Ascending aorta (tissue), 2 donors: ENCODE measurements at regions not wholly inside any gene's neighbourhood (a gene's known extent, or its start where the extent isn't known, plus 50 kb on each side); places are given as distances from the start of the nearest gene placed in this dataset.

Experiments
- DNase-seq, 2 donors: peaks; one replicate each; pipeline ENCODE4 v3.0.0-alpha.2; 2019; ENCODE audit warnings: low spot score in 2 of 2
- H3K27ac ChIP-seq, 2 donors: fragments of 200-600 bp; sonication (generic); one replicate each; pipeline ENCODE4 v1.5.1; 2016 to 2017; ENCODE audit warnings: mild to moderate bottlenecking in 1 of 2
- H3K27me3 ChIP-seq: fragments of 200-600 bp; sonication (generic); one replicate; pipeline ENCODE4 v1.5.1; 2017
- H3K36me3 ChIP-seq, 2 donors: fragments of 200-600 bp; sonication (generic); one replicate each; pipeline ENCODE4 v1.5.1; 2016
- H3K4me1 ChIP-seq, 2 donors: fragments of 200-600 bp; sonication (generic); one replicate each; pipeline ENCODE4 v1.5.1; 2016 to 2017; ENCODE audit warnings: mild to moderate bottlenecking in 1 of 2
- H3K4me3 ChIP-seq, 2 donors: fragments of 200-600 bp; sonication (generic); one replicate each; pipeline ENCODE4 v1.5.1; 2016 to 2017; ENCODE audit warnings: mild to moderate bottlenecking in 1 of 2
- H3K9me3 ChIP-seq, 2 donors: fragments of 200-600 bp; sonication (generic); one replicate each; pipeline ENCODE4 v1.5.1; 2016
- CTCF ChIP-seq, 3 experiments: fragments of 200-600 bp in 2 of 3; fragments of 450-650 bp in 1 of 3; sonication (generic) in 2 of 3; IDR thresholded peaks; one replicate each; pipeline ENCODE4 v1.5.1; 2016 to 2019; ENCODE audit warnings: antibody characterized with exemption in 3 of 3, mild to moderate bottlenecking in 1 of 3, moderate library complexity in 1 of 3
- intact Hi-C: fragments of 100-400 bp; cut with DNase I; formaldehyde crosslinking; loops from one replicate; pipeline ENCODE4 v1.15.1; 2023

- Histone ChIP-seq H3K27ac (no peak overlapping the region), H3K4me1 (no peaks in the 10 kb centered on the region), H3K27me3 (no peaks in the 10 kb centered on the region), H3K4me3 (no peak overlapping the region), H3K36me3 (no peaks in the 10 kb centered on the region), H3K9me3 (no peaks in the 10 kb centered on the region)
- intact Hi-C loops: no loop called here
- DNase-seq: no peak
- TF ChIP-seq CTCF (IDR thresholded peaks at IDR 0.05): no peak
Measured at GRCh38 chr12:73951956-73952703, 585.5 kb upstream of the ATXN7L3B start.

GRCh38 chr12:73964641-73965040 is 573.0 kb upstream of the ATXN7L3B start:
- Histone ChIP-seq H3K9me3 (no peaks in the 10 kb centered on the region), H3K27ac (no peak overlapping the region), H3K4me3 (no peak overlapping the region), H3K4me1 (no peaks in the 10 kb centered on the region), H3K27me3 (no peaks in the 10 kb centered on the region), H3K36me3 (no peaks in the 10 kb centered on the region)
- no peak for TF ChIP-seq CTCF (IDR thresholded peaks at IDR 0.05)
- no peak for DNase-seq
- intact Hi-C loops: no loop called here

- no peak for TF ChIP-seq CTCF (IDR thresholded peaks at IDR 0.05)
- no peaks in the 10 kb centered on the region for H3K9me3 ChIP-seq
- intact Hi-C loops: no loop called here
- no peak overlapping the region for H3K27ac ChIP-seq
- H3K4me1 ChIP-seq: no peaks in the 10 kb centered on the region
- no peak for DNase-seq
- no peak overlapping the region for H3K4me3 ChIP-seq
- H3K36me3 ChIP-seq: no peaks in the 10 kb centered on the region
- H3K27me3 ChIP-seq: no peaks in the 10 kb centered on the region
Measured at GRCh38 chr12:73973486-73973885, 564.1 kb upstream of the ATXN7L3B start.

- TF ChIP-seq CTCF (IDR thresholded peaks at IDR 0.05): no peak
- no peaks in the 10 kb centered on the region for H3K9me3 ChIP-seq
- no peaks in the 10 kb centered on the region for H3K27me3 ChIP-seq
- no peaks in the 10 kb centered on the region for H3K4me1 ChIP-seq
- no peak overlapping the region for H3K4me3 ChIP-seq
- no peak overlapping the region for H3K27ac ChIP-seq
- intact Hi-C loops: no loop called here
- no peaks in the 10 kb centered on the region for H3K36me3 ChIP-seq
- DNase-seq: no peak
Measured at GRCh38 chr12:73984552-73984951, 553.1 kb upstream of the ATXN7L3B start.

GRCh38 chr12:73991138-73991537 is 546.5 kb upstream of the ATXN7L3B start:
- H3K4me3 ChIP-seq: no peak overlapping the region
- TF ChIP-seq CTCF (IDR thresholded peaks at IDR 0.05): no peak
- no peaks in the 10 kb centered on the region for H3K4me1 ChIP-seq

GRCh38 chr12:73998894-73999293 is 538.7 kb upstream of the ATXN7L3B start:
- TF ChIP-seq CTCF (IDR thresholded peaks at IDR 0.05): no peak
- intact Hi-C loops: no loop called here
- Histone ChIP-seq H3K27ac (no peak overlapping the region), H3K4me1 (no peaks in the 10 kb centered on the region), H3K27me3 (no peaks in the 10 kb centered on the region), H3K36me3 (no peaks in the 10 kb centered on the region), H3K9me3 (no peaks in the 10 kb centered on the region), H3K4me3 (no peak overlapping the region)
- DNase-seq: no peak

More at GRCh38 chr12:73991138-73991537, 546.5 kb upstream of the ATXN7L3B start:
- no peaks in the 10 kb centered on the region for H3K27me3 ChIP-seq
- no peaks in the 10 kb centered on the region for H3K9me3 ChIP-seq
- H3K36me3 ChIP-seq: no peaks in the 10 kb centered on the region
- no peak for DNase-seq
- intact Hi-C loops: no loop called here
- no peak overlapping the region for H3K27ac ChIP-seq
